ENCODE measurements at regions not wholly inside any gene's neighbourhood (a gene's known extent, or its start where the extent isn't known, plus 50 kb on each side); places are given as distances from the start of the nearest gene placed in this dataset.

DNA sequence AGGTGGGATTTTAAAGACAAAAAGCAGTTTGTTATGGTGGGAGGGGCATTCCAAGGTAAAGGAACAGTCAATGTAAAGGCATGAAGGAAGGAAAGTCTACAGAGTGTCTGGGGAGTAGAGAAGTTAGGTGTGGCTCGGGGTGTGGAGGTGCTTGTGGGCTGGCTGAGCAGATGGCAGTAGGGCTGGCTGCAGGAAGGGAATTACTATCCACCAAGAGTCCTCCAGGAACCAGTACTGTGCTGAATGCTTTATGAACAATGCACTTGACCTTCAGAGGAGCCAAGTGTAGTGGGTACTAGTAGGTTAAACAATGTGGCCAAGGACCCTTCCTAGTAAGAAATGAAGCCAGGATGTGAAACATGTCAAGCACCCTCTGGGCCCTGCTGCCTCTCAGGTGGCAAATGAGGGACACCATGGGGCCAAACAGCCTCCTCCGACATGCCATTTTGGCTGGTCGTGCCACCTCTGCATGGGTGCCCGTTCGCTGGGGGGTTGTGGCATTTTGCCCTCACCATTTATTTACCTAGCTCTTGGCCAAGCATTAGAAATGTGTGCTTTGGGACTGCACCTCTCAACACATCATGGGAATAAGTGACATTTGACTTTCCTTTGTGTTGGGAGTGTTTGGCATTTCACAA, 123.6 kb upstream of the TENM4 start:
- TF ChIP-seq, protein P1, sequence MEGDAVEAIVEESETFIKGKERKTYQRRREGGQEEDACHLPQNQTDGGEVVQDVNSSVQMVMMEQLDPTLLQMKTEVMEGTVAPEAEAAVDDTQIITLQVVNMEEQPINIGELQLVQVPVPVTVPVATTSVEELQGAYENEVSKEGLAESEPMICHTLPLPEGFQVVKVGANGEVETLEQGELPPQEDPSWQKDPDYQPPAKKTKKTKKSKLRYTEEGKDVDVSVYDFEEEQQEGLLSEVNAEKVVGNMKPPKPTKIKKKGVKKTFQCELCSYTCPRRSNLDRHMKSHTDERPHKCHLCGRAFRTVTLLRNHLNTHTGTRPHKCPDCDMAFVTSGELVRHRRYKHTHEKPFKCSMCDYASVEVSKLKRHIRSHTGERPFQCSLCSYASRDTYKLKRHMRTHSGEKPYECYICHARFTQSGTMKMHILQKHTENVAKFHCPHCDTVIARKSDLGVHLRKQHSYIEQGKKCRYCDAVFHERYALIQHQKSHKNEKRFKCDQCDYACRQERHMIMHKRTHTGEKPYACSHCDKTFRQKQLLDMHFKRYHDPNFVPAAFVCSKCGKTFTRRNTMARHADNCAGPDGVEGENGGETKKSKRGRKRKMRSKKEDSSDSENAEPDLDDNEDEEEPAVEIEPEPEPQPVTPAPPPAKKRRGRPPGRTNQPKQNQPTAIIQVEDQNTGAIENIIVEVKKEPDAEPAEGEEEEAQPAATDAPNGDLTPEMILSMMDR (IDR thresholded peaks at IDR 0.05), result no peak

DNA sequence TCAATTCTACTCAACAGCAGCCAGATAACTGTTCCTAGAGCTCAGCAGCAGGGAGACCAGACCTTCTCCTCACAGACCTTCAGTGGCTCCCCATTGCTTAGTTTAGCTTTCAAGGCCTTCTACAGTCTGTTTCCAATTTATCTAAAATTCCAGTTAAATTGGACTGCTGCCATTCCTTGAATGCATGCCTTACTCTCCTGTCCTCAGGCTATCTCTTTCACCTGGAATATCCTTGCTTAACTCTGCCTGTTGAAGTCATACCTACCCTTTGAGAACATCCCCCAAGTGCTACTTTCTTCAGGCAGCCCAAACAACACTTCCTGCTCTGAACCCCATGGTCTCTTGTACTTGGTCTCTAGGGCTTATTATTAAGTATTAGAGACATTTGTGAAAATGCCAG, 120.7 kb upstream of the TENM4 start:
- TF ChIP-seq, protein P1 (IDR thresholded peaks at IDR 0.05), result no peak

DNA sequence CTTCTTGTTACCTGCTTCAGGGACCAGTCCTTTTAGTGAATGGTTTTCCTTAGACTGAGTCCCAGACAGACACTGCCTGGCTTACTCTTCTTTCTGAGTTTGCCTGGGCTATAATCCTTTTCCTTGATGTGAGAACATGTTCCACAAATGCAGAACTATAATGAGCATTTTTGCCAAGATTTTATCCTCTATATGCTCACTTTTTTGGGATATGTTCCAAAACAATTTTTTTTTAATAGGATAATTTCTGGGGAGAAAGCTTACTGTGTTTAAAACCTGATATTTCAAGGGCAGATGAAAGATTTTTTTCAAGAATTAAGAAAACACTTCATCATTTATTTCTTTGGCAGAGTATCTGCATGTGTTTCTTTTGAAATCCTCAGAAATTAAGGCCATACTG, 110.0 kb upstream of the TENM4 start:
- TF ChIP-seq, protein P1 (IDR thresholded peaks at IDR 0.05), result no peak

DNA sequence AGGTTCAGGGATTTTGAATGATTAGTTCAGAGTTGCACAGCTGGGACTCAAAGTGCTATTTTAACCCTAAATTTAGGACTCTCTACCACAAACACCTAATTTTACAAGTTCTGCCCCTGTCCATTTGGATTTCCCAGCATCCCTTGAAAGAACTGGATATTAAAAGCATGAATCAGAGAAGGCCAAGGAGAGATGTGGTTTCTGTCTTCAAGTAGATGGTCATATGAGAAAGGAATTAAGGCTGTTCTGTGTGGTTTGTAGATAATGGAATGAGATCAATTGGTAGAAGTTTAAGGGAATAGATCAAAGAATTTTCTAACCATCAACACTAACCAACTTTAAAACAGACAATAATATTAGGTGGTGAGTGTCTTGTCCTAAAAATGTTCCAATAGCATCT, 106.4 kb upstream of the TENM4 start:
- TF ChIP-seq, protein P1 (IDR thresholded peaks at IDR 0.05), result no peak

DNA sequence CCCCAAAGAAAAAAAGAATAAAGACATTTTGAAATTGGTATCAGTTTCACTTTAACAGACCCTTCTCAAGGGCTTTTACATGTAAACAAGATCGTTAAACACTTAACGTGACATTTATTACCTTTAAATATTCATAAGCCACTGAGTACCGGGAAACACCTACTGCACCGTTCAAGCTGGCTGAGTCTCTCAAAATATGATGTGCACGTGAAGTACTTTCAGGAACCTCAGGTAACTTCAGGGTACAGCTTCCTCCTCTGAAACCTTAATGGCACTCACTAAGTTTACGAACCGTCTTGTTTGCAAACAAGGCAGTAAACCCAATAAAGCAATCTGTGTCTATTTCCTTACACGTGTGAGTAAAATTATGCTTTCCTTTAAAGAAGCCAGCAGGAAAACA, 105.5 kb upstream of the TENM4 start:
- TF ChIP-seq, protein P1 (IDR thresholded peaks at IDR 0.05), result no peak

DNA sequence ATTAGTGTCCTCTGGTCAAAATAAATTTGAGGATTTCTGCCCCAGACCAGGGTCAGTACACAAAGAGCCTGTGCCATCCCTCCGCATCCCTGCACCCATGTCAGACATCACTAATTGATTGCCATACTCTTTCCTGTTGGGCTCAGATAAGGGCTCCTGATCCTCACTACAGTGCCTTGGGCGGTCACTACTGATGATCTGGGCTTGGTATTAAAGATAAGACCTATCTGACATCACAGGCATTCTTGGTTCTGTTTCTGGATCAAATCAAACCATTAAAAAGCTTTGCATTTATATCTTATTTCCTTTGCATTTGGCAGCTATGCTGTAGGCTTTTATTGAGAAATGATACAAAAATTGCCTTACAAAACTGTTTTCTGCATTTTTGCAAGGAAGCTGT, 103.5 kb upstream of the TENM4 start:
- TF ChIP-seq, protein P1 (IDR thresholded peaks at IDR 0.05), result no peak

DNA sequence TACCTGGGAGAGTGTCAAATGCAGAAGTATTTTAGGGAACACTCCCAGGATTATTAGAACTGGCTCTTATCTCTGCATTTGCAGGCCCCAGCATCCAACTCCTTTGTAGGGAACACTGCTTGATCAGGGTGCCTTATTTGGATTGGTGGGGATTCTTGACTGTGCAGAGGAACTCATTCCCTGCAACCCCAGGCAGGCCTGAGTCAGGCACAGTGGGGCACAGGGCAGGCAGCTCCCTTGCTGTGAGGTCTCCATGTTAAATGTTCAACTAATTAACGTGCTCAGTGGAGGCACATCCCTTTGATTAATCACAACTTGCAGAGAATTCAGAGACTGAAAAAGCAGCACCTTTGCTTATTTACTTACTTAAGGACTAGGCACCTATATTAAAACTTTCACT, 102.3 kb upstream of the TENM4 start:
- TF ChIP-seq, protein P1 (IDR thresholded peaks at IDR 0.05), result no peak

DNA sequence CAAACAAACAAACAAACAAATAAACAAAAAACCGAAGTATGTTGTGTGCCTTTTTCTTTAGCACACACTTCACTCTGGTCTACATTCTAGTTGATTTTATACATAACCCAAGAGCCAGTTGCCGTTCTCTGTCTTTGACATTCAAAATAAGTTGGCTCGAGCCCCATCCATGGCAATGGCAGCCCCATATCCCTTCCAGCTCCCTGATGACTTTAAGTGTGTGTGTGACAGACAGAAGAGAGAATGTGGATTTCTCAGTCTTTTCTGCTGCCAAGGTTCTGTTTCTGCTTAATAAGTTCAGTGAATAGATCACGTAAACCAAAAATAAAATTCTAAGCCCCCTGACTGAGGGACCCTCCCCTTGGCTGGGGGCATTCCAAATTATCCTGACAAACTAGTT, 100.6 kb upstream of the TENM4 start:
- TF ChIP-seq, protein P1 (IDR thresholded peaks at IDR 0.05), result no peak
